IMR-90 (cell line): ENCODE measurements at regions not wholly inside any gene's neighbourhood (a gene's known extent, or its start where the extent isn't known, plus 50 kb on each side); places are given as distances from the start of the nearest gene placed in this dataset.

Experiments used
- ATAC-seq: fragments of 200-7000 bp; cut with Tn5 transposase; 2 replicates; pipeline ENCODE4 v1.9.1; 2020; ENCODE audit warnings: low read depth, mild to moderate bottlenecking, moderate library complexity
- BruUV-seq: library from RNA; stranded (reverse); fragments of 400-500 nt; replicated peaks from 2 replicates; lab custom pipeline; 2021; lab: Mats Ljungman, UMichigan
- CTCF ChIA-PET: fragments of 300-600 bp; formaldehyde crosslinking; extraction: SDS; loops from one replicate; lab custom pipeline; 2021; ENCODE audit warnings: antibody characterized with exemption; lab: Yijun Ruan, JAX
- POLR2A ChIA-PET: fragments of 300-600 bp; sonication (Branson Sonifier 250); formaldehyde crosslinking; loops from one replicate; lab custom pipeline; 2022; ENCODE audit warnings: antibody characterized with exemption; ENCODE audit not compliant: unreplicated experiment; lab: Charles Lee
- DNase-seq: peaks from one replicate; pipeline ENCODE4 v3.0.0; 2013
- H2AFZ ChIP-seq: replicated peaks from 2 replicates; pipeline ENCODE3; 2013; ENCODE audit warnings: low read length, mild to moderate bottlenecking; ENCODE audit not compliant: poor library complexity
- H2AK5ac ChIP-seq: 2 replicates; pipeline ENCODE4 v1.6.1; 2013; ENCODE audit warnings: low read depth, low read length, inconsistent platforms
- H2AK9ac ChIP-seq: replicated peaks from 2 replicates; pipeline ENCODE3; 2013; ENCODE audit warnings: mild to moderate bottlenecking, low read depth, low read length, moderate library complexity; ENCODE audit not compliant: poor library complexity
- H2BK120ac ChIP-seq: 2 replicates; pipeline ENCODE4 v1.6.1; 2013; ENCODE audit warnings: low read depth, low read length, inconsistent platforms
- H2BK15ac ChIP-seq: 3 replicates; pipeline ENCODE4 v1.6.1; 2013; ENCODE audit warnings: low read depth, low read length, inconsistent platforms
- H2BK20ac ChIP-seq: 2 replicates; pipeline ENCODE4 v1.6.1; 2013; ENCODE audit warnings: low read depth, mild to moderate bottlenecking, inconsistent platforms, low read length, moderate library complexity
- H2BK5ac ChIP-seq: 2 replicates; pipeline ENCODE4 v1.6.1; 2013; ENCODE audit warnings: mild to moderate bottlenecking, low read depth, low read length, inconsistent platforms; ENCODE audit not compliant: poor library complexity, severe bottlenecking
- H3K14ac ChIP-seq: replicated peaks from 2 replicates; pipeline ENCODE4 v1.6.1; 2013; ENCODE audit warnings: low read depth, low read length, inconsistent platforms
- H3K18ac ChIP-seq: 2 replicates; pipeline ENCODE4 v1.6.1; 2013; ENCODE audit warnings: low read depth, low read length, control low read depth
- H3K23ac ChIP-seq: 2 replicates; pipeline ENCODE4 v1.6.1; 2013; ENCODE audit warnings: low read depth, low read length, inconsistent platforms
- H3K27ac ChIP-seq: 2 replicates; pipeline ENCODE4 v1.5.1; 2013; ENCODE audit warnings: mild to moderate bottlenecking, control low read depth, low read length; ENCODE audit not compliant: insufficient read depth
- H3K27me3 ChIP-seq: 2 replicates; pipeline ENCODE4 v1.6.1; 2013; ENCODE audit warnings: low read length; ENCODE audit not compliant: control insufficient read depth, insufficient read depth
- H3K36me3 ChIP-seq: 2 replicates; pipeline ENCODE4 v1.6.1; 2013; ENCODE audit warnings: low read length, mixed read lengths; ENCODE audit not compliant: control insufficient read depth, insufficient read depth
- H3K4ac ChIP-seq: 2 replicates; pipeline ENCODE4 v1.6.1; 2013; ENCODE audit warnings: low read depth, low read length, inconsistent platforms
- H3K4me1 ChIP-seq: 2 replicates; pipeline ENCODE4 v1.6.1; 2013; ENCODE audit warnings: low read length, mixed read lengths; ENCODE audit not compliant: control insufficient read depth, insufficient read depth
- H3K4me2 ChIP-seq: 2 replicates; pipeline ENCODE4 v1.6.1; 2013; ENCODE audit warnings: low read depth, mild to moderate bottlenecking, control low read depth, low read length, moderate library complexity
- H3K4me3 ChIP-seq: 2 replicates; pipeline ENCODE4 v1.5.1; 2013; ENCODE audit warnings: low read depth, mild to moderate bottlenecking, control low read depth, low read length, moderate library complexity; ENCODE audit not compliant: insufficient read depth
- H3K56ac ChIP-seq: 2 replicates; pipeline ENCODE4 v1.6.1; 2013; ENCODE audit warnings: low read length, inconsistent platforms; ENCODE audit not compliant: insufficient read depth; ENCODE audit errors: extremely low read depth
- H3K79me1 ChIP-seq, 2 experiments: 2 replicates each; pipeline ENCODE4 v1.6.1; 2013; ENCODE audit warnings: low read length in 2 of 2, inconsistent platforms in 1 of 2, low read depth in 1 of 2
- H3K9ac ChIP-seq: 2 replicates; pipeline ENCODE4 v1.6.1; 2013; ENCODE audit warnings: low read depth, low read length, control low read depth
- H3K9me1 ChIP-seq: 2 replicates; pipeline ENCODE4 v1.6.1; 2013; ENCODE audit warnings: low read length, inconsistent platforms; ENCODE audit not compliant: insufficient read depth
- H3K9me3 ChIP-seq: 2 replicates; pipeline ENCODE4 v1.6.1; 2013; ENCODE audit warnings: low read length; ENCODE audit not compliant: control insufficient read depth, insufficient read depth
- H4K20me1 ChIP-seq: 2 replicates; pipeline ENCODE4 v1.6.1; 2013; ENCODE audit warnings: low read length, inconsistent platforms; ENCODE audit not compliant: insufficient read depth
- H4K5ac ChIP-seq: 2 replicates; pipeline ENCODE4 v1.6.1; 2013; ENCODE audit warnings: mild to moderate bottlenecking, low read depth, low read length, control low read depth
- H4K8ac ChIP-seq, 2 experiments: 2 replicates each; pipeline ENCODE4 v1.6.1; 2013; ENCODE audit warnings: low read depth in 2 of 2, low read length in 2 of 2, control low read depth in 1 of 2, inconsistent platforms in 1 of 2
- H4K91ac ChIP-seq: 2 replicates; pipeline ENCODE4 v1.6.1; 2013; ENCODE audit warnings: low read depth, low read length, inconsistent platforms; ENCODE audit not compliant: insufficient read depth
- CEBPB ChIP-seq: IDR thresholded peaks from 2 replicates; pipeline ENCODE4 v1.6.1; 2012; ENCODE audit warnings: low read depth, low read length, improper control_type of control experiment
- MXI1 ChIP-seq: IDR thresholded peaks from 2 replicates; pipeline ENCODE4 v1.6.1; 2012; ENCODE audit warnings: low read depth, mild to moderate bottlenecking, low read length, moderate library complexity, borderline replicate concordance
- RAD21 ChIP-seq: IDR thresholded peaks from 2 replicates; pipeline ENCODE4 v1.6.1; 2012; ENCODE audit warnings: low read length, improper control_type of control experiment
- WGBS, 2 experiments: methylation state at CpG; one replicate each; pipeline versions ENCODE4 v1.1.5 to v1.1.7; 2013; ENCODE audit warnings: missing lambda C conversion rate in 2 of 2; ENCODE audit not compliant: insufficient read length in 1 of 2; ENCODE audit errors: extremely low coverage in 2 of 2; 5-methylcytosine and 5-hydroxymethylcytosine counted together
- dilution Hi-C: fragments of 300-500 bp; cut with HindIII; formaldehyde crosslinking; loops from one replicate; pipeline ENCODE4 v1.14.3; 2018; ENCODE audit warnings: low sequenced_read_pairs; ENCODE audit not compliant: unreplicated experiment
- in situ Hi-C: fragments of 300-500 bp; cut with MboI; formaldehyde crosslinking; loops from 3 replicates; pipeline ENCODE4 v1.14.3; 2019; ENCODE audit warnings: low sequenced_read_pairs, inconsistent platforms, mixed read lengths
- intact Hi-C: fragments of 100-400 bp; cut with micrococcal nuclease; formaldehyde crosslinking; loops from 2 replicates; pipeline ENCODE4 v1.10.0; 2022
- TF ChIP-seq, protein P1 (sequence below): fragments of 150-350 bp; IDR thresholded peaks from 2 replicates; pipeline ENCODE4 v1.6.1; 2016; ENCODE audit warnings: low read depth, mild to moderate bottlenecking, low read length, moderate library complexity, borderline replicate concordance

DNA sequence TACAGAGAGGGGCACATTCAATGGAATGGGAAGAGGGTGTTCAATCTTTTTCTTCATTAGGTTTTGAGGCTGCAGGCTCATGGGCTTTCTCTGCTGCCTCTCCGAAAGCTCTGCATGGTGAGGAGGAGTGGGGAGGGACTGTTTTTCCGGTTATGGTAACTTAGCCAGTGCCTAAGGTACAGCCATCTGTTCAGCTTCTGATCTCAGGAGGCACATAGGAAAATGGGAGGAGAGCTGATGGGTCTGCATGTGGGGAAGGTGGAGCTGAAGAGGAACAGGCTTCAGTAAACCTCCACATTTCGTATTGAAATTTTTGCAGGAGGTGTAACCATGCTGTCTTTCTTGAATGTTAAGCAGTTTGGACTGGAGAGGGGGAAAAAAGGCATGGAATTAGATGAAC, 1020.4 kb upstream of the WWC1 start:
- H3K27me3 ChIP-seq = no peaks in the 10 kb centered on the region
- no peak overlapping the region for H3K27ac ChIP-seq
- no peak overlapping the region for H3K4me3 ChIP-seq
- H4K5ac ChIP-seq = no peak overlapping the region
- H3K9me3 ChIP-seq = no peaks in the 10 kb centered on the region
- no peaks in the 10 kb centered on the region for H4K20me1 ChIP-seq
- H2AK9ac ChIP-seq = no peak overlapping the region
- H4K8ac ChIP-seq = no peak overlapping the region
- H3K56ac ChIP-seq = no peak overlapping the region
- H3K9ac ChIP-seq = no peak overlapping the region
- H3K36me3 ChIP-seq = no peaks in the 10 kb centered on the region
- TF ChIP-seq RAD21 (no peak), MXI1 (no peak), CEBPB (no peak)
- TF ChIP-seq, protein P1, sequence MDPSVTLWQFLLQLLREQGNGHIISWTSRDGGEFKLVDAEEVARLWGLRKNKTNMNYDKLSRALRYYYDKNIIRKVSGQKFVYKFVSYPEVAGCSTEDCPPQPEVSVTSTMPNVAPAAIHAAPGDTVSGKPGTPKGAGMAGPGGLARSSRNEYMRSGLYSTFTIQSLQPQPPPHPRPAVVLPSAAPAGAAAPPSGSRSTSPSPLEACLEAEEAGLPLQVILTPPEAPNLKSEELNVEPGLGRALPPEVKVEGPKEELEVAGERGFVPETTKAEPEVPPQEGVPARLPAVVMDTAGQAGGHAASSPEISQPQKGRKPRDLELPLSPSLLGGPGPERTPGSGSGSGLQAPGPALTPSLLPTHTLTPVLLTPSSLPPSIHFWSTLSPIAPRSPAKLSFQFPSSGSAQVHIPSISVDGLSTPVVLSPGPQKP = no peak
- H3K4me1 ChIP-seq = no peaks in the 10 kb centered on the region
- H2BK120ac ChIP-seq = no peak overlapping the region
- H3K9me1 ChIP-seq = no peaks in the 10 kb centered on the region
- no peaks in the 10 kb centered on the region for H3K79me1 ChIP-seq
- in situ Hi-C loops (no loop called here), intact Hi-C loops (no loop called here), dilution Hi-C loops (no loop called here)
- H3K14ac ChIP-seq = no peak overlapping the region
- H2AK5ac ChIP-seq = no peak overlapping the region
- ChIA-PET POLR2A (no interaction called here), CTCF (interaction anchor here (1.6 kb wide), 1 partner anchor 10 kb away, joined by 5 read pairs; no protein-coding TSS in a partner anchor)
- H2BK5ac ChIP-seq = no peak overlapping the region
- H2BK20ac ChIP-seq = no peak overlapping the region
- H3K4ac ChIP-seq = no peak overlapping the region
- H4K91ac ChIP-seq = no peak overlapping the region
- WGBS, 2 experiments = no CpG with 5 or more reads among the region's 3 CpGs
- no peak overlapping the region for H3K23ac ChIP-seq
- ATAC-seq (no peak), DNase-seq (no peak)
- H3K18ac ChIP-seq = no peak overlapping the region
- no peak overlapping the region for H2AFZ ChIP-seq
- no peak overlapping the region for H3K4me2 ChIP-seq
- BruUV-seq = no TSS peak
- H2BK15ac ChIP-seq = no peak overlapping the region
